Astrocyte of the spinal cord (primary cell): ENCODE measurements at regions not wholly inside any gene's neighbourhood (a gene's known extent, or its start where the extent isn't known, plus 50 kb on each side); places are given as distances from the start of the nearest gene placed in this dataset.
"Not testable (repeated sequence)": the region's sequence is repeated elsewhere in the genome, so short reads cannot be mapped to it uniquely, and the experiment has no call there.

Experiments
- DNase-seq: peaks from one replicate; pipeline ENCODE4 v3.0.0; 2011; ENCODE audit warnings: low read depth, low spot score
- H3K4me3 ChIP-seq: 2 replicates; pipeline ENCODE4 v1.5.1; 2011; ENCODE audit warnings: low read depth, mild to moderate bottlenecking, low read length, moderate library complexity
- in situ Hi-C: cut with HindIII; loops from 2 replicates; pipeline ENCODE4 v1.10.0; 2017; ENCODE audit warnings: low sequenced_read_pairs
- TF ChIP-seq, protein P1 (sequence below): IDR thresholded peaks from 2 replicates; pipeline ENCODE4 v1.5.1; 2012; ENCODE audit warnings: low read depth, mild to moderate bottlenecking, low read length, inconsistent platforms

DNA sequence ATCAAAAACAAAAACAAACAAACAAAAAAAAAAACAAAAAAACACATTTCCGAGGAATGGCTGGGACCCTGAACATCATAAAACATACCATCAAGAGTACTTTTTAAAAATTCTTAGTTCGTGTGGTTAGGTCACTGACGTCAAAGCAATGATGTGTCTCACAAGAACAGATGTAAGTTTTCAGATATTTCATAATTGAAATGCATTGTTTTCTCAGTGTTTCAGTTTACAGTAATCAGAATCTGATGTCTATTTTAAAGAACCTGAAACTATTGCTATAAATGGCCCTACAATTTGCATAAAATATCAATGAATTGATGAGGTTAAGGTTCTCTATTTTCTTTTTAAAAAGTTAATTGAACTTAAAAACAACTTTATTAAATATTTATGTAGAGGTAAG lies 103.7 kb upstream of the HGF start:
- TF ChIP-seq, protein P1, sequence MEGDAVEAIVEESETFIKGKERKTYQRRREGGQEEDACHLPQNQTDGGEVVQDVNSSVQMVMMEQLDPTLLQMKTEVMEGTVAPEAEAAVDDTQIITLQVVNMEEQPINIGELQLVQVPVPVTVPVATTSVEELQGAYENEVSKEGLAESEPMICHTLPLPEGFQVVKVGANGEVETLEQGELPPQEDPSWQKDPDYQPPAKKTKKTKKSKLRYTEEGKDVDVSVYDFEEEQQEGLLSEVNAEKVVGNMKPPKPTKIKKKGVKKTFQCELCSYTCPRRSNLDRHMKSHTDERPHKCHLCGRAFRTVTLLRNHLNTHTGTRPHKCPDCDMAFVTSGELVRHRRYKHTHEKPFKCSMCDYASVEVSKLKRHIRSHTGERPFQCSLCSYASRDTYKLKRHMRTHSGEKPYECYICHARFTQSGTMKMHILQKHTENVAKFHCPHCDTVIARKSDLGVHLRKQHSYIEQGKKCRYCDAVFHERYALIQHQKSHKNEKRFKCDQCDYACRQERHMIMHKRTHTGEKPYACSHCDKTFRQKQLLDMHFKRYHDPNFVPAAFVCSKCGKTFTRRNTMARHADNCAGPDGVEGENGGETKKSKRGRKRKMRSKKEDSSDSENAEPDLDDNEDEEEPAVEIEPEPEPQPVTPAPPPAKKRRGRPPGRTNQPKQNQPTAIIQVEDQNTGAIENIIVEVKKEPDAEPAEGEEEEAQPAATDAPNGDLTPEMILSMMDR = no peak
- H3K4me3 ChIP-seq = no peak overlapping the region
- in situ Hi-C loops = no loop called here
- DNase-seq = no peak

DNA sequence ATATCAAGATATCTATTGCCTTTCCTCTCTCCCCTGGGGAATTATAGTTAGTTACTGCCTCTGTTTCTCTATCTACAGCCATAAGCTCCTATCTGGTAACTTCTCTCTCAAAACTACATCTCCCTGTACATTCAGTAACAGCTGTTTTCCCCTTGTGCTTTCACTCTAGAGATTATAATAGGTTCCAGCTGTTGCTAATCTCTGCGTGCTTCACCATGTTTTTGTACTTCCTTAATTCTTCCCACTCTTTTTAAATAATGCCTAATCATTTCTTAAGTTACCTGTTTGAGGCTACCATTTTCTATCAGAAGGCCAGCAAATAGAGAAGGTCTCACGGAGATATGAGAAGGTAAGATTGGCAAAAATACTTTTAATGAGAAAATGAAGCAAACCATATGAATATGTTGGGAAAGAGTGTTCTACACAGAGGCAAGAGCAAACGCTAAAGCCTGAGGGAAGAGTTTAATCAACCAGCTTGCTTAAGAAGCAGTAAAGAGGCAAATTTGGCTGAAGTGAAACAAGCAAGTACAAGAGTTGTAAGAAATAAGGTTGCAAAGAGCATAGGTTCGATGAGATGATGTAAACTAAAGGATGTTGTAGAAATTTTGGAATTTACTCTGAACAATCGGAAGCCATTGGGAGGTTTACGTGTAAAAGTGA lies 101.9 kb upstream of the HGF start:
- no peak overlapping the region for H3K4me3 ChIP-seq
- TF ChIP-seq, protein P1 = no peak
- in situ Hi-C loops = no loop called here
- DNase-seq = no peak

DNA sequence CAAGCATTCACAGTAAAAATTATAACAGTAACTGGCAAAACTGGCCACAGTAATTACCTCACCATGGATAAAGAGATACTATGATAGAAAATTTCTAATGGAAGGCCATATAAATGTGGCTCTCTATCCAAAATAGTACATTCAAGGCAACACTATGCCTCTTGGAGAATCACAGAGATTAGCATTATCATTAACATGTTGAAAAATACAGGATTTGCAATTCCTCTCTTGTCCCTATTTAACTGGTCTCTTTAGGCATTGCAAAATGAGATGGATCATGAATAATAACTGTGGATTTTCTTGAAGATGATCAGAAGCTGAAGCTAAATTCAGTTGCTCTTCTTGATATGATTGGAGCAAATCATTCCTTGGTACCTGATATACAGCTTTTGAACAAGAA lies 100.8 kb upstream of the HGF start:
- TF ChIP-seq, protein P1 = no peak
- DNase-seq = no peak
- H3K4me3 ChIP-seq = no peak overlapping the region
- in situ Hi-C loops = no loop called here

DNA sequence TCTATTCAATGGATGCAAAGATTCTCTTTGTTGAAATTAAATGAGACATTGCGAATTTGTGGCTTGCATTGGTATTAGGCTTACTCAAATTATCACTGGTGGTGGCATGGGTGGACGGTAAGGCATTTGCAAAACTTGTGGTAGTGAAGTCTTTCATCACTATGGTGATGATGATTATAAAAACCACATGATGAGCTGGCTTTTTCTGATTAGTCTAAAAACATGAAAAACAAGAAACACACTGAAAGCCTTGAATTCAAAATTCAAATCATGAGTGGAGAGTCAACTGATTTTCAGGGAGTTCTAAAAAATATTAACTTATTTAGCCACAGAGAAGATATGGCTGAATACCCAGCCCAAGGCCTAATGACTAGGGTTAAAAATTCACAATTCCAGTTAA lies 99.8 kb upstream of the HGF start:
- DNase-seq = no peak

DNA sequence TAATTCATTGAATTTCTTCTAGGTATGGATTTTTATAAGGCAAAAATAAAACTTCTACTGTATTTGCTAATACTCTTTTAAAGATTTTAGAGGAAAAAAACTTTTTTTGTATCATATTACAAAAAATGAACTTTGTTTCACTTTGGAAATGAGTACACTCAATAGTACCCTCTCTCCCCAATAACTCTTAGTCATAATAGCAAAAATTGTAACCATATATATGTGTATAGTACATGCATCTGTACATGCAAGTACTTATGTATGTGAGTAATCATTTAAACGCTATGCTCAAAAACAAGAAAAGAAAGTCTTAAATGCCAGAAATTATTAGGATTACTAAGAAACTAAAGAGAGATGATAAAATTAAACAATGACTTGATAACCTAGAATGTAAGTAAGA lies 95.9 kb upstream of the HGF start:
- in situ Hi-C loops = no loop called here
- TF ChIP-seq, protein P1 = no peak
- DNase-seq = no peak
- no peak overlapping the region for H3K4me3 ChIP-seq

More for the DNA sequence above, 99.8 kb upstream of the HGF start:
- TF ChIP-seq, protein P1 = no peak
- in situ Hi-C loops = no loop called here
- no peak overlapping the region for H3K4me3 ChIP-seq

DNA sequence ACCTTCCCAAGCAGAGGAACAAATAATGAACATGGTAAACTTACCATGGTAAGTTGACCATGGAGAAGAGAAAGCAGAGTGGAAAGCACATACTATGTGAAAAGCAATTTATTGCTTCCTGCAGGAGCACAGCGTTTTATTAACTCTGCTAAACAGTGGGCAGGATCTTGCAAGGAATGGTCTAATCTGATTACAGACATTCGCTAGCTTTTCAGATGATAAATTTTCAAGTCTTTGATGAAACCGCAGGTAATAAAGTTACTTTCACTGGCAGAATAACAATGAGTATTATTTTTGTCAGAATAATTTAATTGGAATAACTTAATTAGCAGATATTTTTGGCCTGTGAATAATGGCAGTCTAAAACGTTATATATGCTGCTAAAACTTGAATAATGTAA lies 89.6 kb upstream of the HGF start:
- TF ChIP-seq, protein P1 = no peak
- in situ Hi-C loops = no loop called here
- H3K4me3 ChIP-seq = no peak overlapping the region
- DNase-seq = no peak

DNA sequence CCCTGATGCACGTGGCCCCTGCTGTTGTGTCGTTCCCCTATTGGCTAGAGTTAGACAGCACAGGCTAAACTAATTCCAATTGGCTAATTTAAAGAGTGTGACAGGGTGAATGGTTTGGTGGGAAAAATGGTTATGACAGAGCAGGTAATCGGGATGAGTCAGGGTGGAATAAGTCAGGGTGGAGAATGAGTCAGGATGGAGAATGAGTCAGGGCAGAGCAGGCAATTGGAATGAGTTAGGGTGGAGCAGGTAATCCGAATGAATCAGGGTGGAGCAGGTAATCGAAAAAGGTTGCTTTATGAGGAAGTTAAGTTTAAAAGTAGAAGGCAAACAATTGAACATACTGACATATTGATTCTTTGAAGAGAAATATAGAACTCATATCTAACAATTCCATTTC lies 89.0 kb upstream of the HGF start:
- in situ Hi-C loops, DNase-seq, H3K4me3 ChIP-seq: not testable (repeated sequence)
